ENCODE measurements at regions not wholly inside any gene's neighbourhood (a gene's known extent, or its start where the extent isn't known, plus 50 kb on each side); places are given as distances from the start of the nearest gene placed in this dataset.

- Histone ChIP-seq H3K27me3 (peaks cover 0 to 7% (median 0%) of the 10 kb centered on the region in 4 donors), H3K9me3 (no peaks in the 10 kb centered on the region), H3K36me3 (no peaks in the 10 kb centered on the region), H3K4me3 (no peak overlapping the region), H3K27ac (replicated peaks in 1 of 4) (no peak overlapping the region), H3K4me1 (no peaks in the 10 kb centered on the region)
- no peak for TF ChIP-seq EP300 (IDR thresholded peaks at IDR 0.05)
- TF ChIP-seq POLR2AphosphoS5 (IDR thresholded peaks at IDR 0.05) = no peak
- TF ChIP-seq, protein P1, sequence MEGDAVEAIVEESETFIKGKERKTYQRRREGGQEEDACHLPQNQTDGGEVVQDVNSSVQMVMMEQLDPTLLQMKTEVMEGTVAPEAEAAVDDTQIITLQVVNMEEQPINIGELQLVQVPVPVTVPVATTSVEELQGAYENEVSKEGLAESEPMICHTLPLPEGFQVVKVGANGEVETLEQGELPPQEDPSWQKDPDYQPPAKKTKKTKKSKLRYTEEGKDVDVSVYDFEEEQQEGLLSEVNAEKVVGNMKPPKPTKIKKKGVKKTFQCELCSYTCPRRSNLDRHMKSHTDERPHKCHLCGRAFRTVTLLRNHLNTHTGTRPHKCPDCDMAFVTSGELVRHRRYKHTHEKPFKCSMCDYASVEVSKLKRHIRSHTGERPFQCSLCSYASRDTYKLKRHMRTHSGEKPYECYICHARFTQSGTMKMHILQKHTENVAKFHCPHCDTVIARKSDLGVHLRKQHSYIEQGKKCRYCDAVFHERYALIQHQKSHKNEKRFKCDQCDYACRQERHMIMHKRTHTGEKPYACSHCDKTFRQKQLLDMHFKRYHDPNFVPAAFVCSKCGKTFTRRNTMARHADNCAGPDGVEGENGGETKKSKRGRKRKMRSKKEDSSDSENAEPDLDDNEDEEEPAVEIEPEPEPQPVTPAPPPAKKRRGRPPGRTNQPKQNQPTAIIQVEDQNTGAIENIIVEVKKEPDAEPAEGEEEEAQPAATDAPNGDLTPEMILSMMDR (IDR thresholded peaks at IDR 0.05) = no peak
- no peak for TF ChIP-seq POLR2A (IDR thresholded peaks at IDR 0.05; ENCODE audit: low read depth)
- DNase-seq (ENCODE audit: extremely low spot score) = no peak
- intact Hi-C loops (cut with DNase I) = no loop called here
- 80% methylated on average over 4 of the region's 4 CpGs for WGBS
Measured at GRCh38 chr16:73973174-73973573, 323.4 kb upstream of the PSMD7 start.

- TF ChIP-seq POLR2AphosphoS5 (IDR thresholded peaks at IDR 0.05) (no peak), EP300 (IDR thresholded peaks at IDR 0.05) (no peak), POLR2A (IDR thresholded peaks at IDR 0.05; ENCODE audit: low read depth) (no peak)
- TF ChIP-seq, protein P1 (IDR thresholded peaks at IDR 0.05) = no peak
- WGBS = 80% methylated on average over 5 of the region's 5 CpGs
- no peak overlapping the region for H3K4me3 ChIP-seq
- H3K4me1 ChIP-seq = no peaks in the 10 kb centered on the region
- intact Hi-C loops (cut with DNase I) = no loop called here
- no peak for DNase-seq (ENCODE audit: extremely low spot score)
- no peaks in the 10 kb centered on the region for H3K36me3 ChIP-seq
- no peak overlapping the region for H3K27ac ChIP-seq (replicated peaks in 1 of 4)
- H3K9me3 ChIP-seq = no peaks in the 10 kb centered on the region
- no peaks in the 10 kb centered on the region for H3K27me3 ChIP-seq
Measured at GRCh38 chr16:73966851-73967250, 329.8 kb upstream of the PSMD7 start.

GRCh38 chr16:73965591-73965990 lies 331.0 kb upstream of the PSMD7 start:
- H3K27me3 ChIP-seq = no peaks in the 10 kb centered on the region
- no peaks in the 10 kb centered on the region for H3K9me3 ChIP-seq
- TF ChIP-seq EP300 (IDR thresholded peaks at IDR 0.05) = no peak
- no peak for TF ChIP-seq POLR2A (IDR thresholded peaks at IDR 0.05; ENCODE audit: low read depth)
- no peak for TF ChIP-seq POLR2AphosphoS5 (IDR thresholded peaks at IDR 0.05)
- TF ChIP-seq, protein P1 (IDR thresholded peaks at IDR 0.05) = no peak
- no peak overlapping the region for H3K4me3 ChIP-seq
- WGBS = 93% methylated on average over 3 of the region's 3 CpGs
- H3K36me3 ChIP-seq = no peaks in the 10 kb centered on the region
- DNase-seq (ENCODE audit: extremely low spot score) = no peak
- no peaks in the 10 kb centered on the region for H3K4me1 ChIP-seq
- no peak overlapping the region for H3K27ac ChIP-seq (replicated peaks in 1 of 4)
- intact Hi-C loops (cut with DNase I) = no loop called here

- Histone ChIP-seq H3K4me1 (peaks cover 0 to 10% (median 2%) of the 10 kb centered on the region in 4 donors), H3K27me3 (peaks cover 0 to 13% (median 0%) of the 10 kb centered on the region in 4 donors), H3K9me3 (no peaks in the 10 kb centered on the region), H3K4me3 (no peak overlapping the region), H3K36me3 (no peaks in the 10 kb centered on the region), H3K27ac (replicated peaks in 1 of 4) (no peak overlapping the region)
- DNase-seq (ENCODE audit: extremely low spot score) = no peak
- intact Hi-C loops (cut with DNase I) = no loop called here
- TF ChIP-seq POLR2A (IDR thresholded peaks at IDR 0.05; ENCODE audit: low read depth) = no peak
- TF ChIP-seq POLR2AphosphoS5 (IDR thresholded peaks at IDR 0.05) = no peak
- TF ChIP-seq EP300 (IDR thresholded peaks at IDR 0.05) = no peak
- TF ChIP-seq, protein P1 (IDR thresholded peaks at IDR 0.05) = peak; percentile 67 to 81 (median 68)
- WGBS = 46% methylated on average over 10 of the region's 10 CpGs
Measured at GRCh38 chr16:73956587-73957494, 339.8 kb upstream of the PSMD7 start.
